ENCODE measurements at regions not wholly inside any gene's neighbourhood (a gene's known extent, or its start where the extent isn't known, plus 50 kb on each side); places are given as distances from the start of the nearest gene placed in this dataset.

- no peak for TF ChIP-seq ZBTB1 (tag by site-specific recombination; IDR thresholded peaks at IDR 0.05)
- TF ChIP-seq CTCF (tag by site-specific recombination; IDR thresholded peaks at IDR 0.05): no peak
- TF ChIP-seq, protein P1, sequence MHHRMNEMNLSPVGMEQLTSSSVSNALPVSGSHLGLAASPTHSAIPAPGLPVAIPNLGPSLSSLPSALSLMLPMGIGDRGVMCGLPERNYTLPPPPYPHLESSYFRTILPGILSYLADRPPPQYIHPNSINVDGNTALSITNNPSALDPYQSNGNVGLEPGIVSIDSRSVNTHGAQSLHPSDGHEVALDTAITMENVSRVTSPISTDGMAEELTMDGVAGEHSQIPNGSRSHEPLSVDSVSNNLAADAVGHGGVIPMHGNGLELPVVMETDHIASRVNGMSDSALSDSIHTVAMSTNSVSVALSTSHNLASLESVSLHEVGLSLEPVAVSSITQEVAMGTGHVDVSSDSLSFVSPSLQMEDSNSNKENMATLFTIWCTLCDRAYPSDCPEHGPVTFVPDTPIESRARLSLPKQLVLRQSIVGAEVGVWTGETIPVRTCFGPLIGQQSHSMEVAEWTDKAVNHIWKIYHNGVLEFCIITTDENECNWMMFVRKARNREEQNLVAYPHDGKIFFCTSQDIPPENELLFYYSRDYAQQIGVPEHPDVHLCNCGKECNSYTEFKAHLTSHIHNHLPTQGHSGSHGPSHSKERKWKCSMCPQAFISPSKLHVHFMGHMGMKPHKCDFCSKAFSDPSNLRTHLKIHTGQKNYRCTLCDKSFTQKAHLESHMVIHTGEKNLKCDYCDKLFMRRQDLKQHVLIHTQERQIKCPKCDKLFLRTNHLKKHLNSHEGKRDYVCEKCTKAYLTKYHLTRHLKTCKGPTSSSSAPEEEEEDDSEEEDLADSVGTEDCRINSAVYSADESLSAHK (tag by site-specific recombination; IDR thresholded peaks at IDR 0.05): no peak
- TF ChIP-seq, protein P2, sequence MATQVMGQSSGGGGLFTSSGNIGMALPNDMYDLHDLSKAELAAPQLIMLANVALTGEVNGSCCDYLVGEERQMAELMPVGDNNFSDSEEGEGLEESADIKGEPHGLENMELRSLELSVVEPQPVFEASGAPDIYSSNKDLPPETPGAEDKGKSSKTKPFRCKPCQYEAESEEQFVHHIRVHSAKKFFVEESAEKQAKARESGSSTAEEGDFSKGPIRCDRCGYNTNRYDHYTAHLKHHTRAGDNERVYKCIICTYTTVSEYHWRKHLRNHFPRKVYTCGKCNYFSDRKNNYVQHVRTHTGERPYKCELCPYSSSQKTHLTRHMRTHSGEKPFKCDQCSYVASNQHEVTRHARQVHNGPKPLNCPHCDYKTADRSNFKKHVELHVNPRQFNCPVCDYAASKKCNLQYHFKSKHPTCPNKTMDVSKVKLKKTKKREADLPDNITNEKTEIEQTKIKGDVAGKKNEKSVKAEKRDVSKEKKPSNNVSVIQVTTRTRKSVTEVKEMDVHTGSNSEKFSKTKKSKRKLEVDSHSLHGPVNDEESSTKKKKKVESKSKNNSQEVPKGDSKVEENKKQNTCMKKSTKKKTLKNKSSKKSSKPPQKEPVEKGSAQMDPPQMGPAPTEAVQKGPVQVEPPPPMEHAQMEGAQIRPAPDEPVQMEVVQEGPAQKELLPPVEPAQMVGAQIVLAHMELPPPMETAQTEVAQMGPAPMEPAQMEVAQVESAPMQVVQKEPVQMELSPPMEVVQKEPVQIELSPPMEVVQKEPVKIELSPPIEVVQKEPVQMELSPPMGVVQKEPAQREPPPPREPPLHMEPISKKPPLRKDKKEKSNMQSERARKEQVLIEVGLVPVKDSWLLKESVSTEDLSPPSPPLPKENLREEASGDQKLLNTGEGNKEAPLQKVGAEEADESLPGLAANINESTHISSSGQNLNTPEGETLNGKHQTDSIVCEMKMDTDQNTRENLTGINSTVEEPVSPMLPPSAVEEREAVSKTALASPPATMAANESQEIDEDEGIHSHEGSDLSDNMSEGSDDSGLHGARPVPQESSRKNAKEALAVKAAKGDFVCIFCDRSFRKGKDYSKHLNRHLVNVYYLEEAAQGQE (tag by site-specific recombination; IDR thresholded peaks at IDR 0.05): no peak
Measured at GRCh38 chr6:82836022-82836575, 229.5 kb downstream of the UBE3D start.

Data from HEK293 (cell line).